ENCODE measurements at regions not wholly inside any gene's neighbourhood (a gene's known extent, or its start where the extent isn't known, plus 50 kb on each side); places are given as distances from the start of the nearest gene placed in this dataset.

DNA sequence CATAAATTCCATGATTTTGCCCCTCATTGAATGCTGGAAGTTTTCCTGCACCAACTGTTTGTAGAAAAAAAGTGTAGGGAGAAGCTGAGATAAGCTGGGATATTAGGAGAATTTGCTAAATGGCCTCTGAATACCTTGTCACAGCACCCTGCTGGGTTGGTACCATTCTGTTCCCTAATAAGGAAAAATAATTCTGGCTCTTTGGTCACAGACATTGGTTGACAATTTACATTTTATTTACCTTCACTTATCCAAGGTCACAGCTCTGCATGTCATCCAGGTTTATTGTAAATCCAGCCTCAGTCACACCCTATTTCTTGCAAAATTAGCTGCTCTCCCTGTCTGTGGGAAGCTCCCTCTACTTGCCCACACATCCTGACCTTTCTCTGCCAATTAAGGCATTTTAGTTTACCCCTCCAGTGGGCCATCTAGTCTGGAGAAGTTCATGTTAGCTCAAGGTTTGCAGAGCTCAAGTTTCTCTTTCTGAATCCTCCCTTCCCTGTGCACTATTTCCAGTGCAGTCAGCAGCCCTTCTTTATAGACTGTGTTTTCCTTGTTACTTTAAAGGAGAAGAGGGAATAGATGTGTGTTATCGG lies 115.4 kb upstream of the NTRK2 start:
- TF ChIP-seq, protein P1, sequence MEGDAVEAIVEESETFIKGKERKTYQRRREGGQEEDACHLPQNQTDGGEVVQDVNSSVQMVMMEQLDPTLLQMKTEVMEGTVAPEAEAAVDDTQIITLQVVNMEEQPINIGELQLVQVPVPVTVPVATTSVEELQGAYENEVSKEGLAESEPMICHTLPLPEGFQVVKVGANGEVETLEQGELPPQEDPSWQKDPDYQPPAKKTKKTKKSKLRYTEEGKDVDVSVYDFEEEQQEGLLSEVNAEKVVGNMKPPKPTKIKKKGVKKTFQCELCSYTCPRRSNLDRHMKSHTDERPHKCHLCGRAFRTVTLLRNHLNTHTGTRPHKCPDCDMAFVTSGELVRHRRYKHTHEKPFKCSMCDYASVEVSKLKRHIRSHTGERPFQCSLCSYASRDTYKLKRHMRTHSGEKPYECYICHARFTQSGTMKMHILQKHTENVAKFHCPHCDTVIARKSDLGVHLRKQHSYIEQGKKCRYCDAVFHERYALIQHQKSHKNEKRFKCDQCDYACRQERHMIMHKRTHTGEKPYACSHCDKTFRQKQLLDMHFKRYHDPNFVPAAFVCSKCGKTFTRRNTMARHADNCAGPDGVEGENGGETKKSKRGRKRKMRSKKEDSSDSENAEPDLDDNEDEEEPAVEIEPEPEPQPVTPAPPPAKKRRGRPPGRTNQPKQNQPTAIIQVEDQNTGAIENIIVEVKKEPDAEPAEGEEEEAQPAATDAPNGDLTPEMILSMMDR (conservative IDR thresholded peaks at IDR 0.05; ENCODE audit: control insufficient read depth, insufficient read depth, low read depth, low read length), result no peak
- DNase-seq (ENCODE audit: low read depth), result no peak
- no peak overlapping the region for H3K4me3 ChIP-seq (ENCODE audit: control insufficient read depth, low read depth, low read length)

DNA sequence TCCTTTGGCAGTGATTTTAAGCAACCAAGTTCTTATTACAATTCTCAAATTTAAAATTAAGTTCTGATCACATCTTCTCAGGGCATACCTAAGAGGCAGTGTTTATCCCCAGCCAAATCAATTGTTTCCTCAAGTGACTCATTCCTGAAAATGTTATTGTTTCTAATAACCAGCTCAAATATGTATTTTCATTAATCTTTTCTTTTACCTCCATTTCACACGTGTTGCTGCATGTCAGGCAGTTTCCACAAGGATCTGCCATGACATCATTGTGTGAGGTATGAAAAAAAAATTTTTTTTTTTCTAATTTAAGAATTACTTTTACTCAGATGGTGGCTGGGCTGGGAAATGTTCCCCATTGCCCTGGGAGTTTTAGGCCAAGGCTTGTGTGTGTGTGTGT lies 113.0 kb upstream of the NTRK2 start:
- TF ChIP-seq, protein P1 (conservative IDR thresholded peaks at IDR 0.05; ENCODE audit: control insufficient read depth, insufficient read depth, low read depth, low read length), result no peak
- DNase-seq (ENCODE audit: low read depth), result no peak
- H3K4me3 ChIP-seq (ENCODE audit: control insufficient read depth, low read depth, low read length), result no peak overlapping the region

DNA sequence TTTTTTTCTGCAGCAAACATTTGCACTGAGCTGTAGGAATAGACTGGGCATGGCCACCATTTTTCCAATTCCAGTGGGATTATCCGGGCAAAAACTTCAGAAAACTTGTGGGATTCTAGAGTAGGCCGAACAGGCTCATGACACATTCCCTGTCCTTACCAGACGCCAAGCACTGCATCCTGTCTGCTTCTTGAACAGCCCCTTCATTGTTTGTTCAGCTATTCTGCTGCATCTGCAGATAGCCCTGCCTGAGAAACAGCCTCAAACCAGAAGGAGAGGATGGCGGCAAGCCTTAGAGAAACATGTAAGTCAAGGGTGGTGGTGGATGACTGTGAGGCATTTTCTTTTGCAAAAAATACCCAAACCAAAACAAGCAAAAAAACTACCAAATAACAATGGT lies 111.8 kb upstream of the NTRK2 start:
- H3K4me3 ChIP-seq (ENCODE audit: control insufficient read depth, low read depth, low read length), result no peak overlapping the region
- TF ChIP-seq, protein P1 (conservative IDR thresholded peaks at IDR 0.05; ENCODE audit: control insufficient read depth, insufficient read depth, low read depth, low read length), result no peak
- no peak for DNase-seq (ENCODE audit: low read depth)

DNA sequence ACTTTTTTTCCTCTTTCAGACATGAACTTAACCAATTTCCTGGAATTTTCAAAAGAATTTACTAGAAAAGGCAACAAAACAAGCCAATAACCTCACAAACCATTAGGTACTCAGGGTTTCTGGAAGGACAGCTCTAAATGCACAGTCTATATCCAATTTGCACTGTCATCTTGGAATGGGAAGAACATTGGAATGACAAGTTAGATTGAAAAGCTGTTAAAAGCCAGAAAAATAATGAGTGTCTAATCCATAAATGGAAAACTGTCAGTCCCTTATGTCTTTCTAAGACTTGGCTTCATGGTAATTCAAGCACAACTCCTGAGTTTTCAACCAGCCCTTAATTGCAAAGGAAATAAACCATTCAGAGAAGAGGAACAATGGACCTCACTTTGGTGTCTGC lies 105.8 kb upstream of the NTRK2 start:
- TF ChIP-seq, protein P1 (conservative IDR thresholded peaks at IDR 0.05; ENCODE audit: control insufficient read depth, insufficient read depth, low read depth, low read length), result no peak
- no peak overlapping the region for H3K4me3 ChIP-seq (ENCODE audit: control insufficient read depth, low read depth, low read length)
- DNase-seq (ENCODE audit: low read depth), result no peak

DNA sequence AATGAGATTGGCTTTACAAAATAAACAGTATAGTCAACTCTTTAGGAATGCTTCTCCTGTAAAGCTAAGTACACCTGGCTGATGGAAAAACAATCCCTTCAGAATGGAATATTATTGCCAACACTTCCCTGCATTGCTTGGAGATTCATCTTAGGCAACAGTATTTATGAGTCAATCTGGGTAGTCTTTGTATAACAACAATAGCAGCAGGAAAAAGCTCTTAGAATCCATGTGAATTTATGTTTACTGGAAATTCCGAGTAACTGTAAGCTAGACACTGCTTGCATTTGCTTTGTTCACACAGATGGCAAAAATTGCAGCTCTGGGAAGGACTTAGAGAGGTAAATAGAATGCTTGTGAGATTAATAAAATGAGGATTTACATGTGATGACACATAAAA lies 101.7 kb upstream of the NTRK2 start:
- H3K4me3 ChIP-seq (ENCODE audit: control insufficient read depth, low read depth, low read length), result no peak overlapping the region
- DNase-seq (ENCODE audit: low read depth), result no peak
- TF ChIP-seq, protein P1 (conservative IDR thresholded peaks at IDR 0.05; ENCODE audit: control insufficient read depth, insufficient read depth, low read depth, low read length), result no peak

DNA sequence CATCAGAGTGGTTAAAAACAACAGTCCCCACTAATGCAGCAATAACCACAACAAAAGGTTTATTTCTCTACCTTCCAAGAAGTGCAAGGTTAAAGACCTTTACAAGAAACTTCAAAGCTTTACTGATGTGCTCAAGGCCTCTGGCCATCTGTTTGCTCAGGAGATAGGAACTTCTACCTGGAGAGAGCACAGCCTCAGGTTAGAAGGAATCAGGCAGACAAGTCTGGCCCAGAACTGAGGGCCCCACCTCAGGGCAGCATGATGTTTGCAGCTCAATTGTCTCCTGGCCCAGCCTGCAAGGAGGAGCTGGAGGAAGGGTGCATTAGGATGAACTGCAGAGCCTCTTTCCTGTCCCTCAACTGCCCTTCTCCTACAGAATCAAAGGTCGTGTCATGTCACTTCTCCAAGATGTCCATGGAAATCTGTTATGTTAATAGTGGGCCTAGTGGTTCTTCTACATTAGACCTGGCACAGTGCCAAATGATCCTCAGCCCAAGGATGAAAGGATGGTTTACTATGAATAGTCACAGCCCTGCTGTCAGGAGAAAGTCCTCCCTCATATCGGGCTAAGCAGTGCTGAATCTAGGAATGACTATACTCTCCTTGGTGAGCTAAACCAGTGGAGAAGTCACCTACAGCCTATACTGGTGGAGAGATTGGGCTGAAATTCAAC lies 98.9 kb upstream of the NTRK2 start:
- H3K4me3 ChIP-seq (ENCODE audit: control insufficient read depth, low read depth, low read length), result no peak overlapping the region
- DNase-seq (ENCODE audit: low read depth), result no peak
- TF ChIP-seq, protein P1 (conservative IDR thresholded peaks at IDR 0.05; ENCODE audit: control insufficient read depth, insufficient read depth, low read depth, low read length), result no peak

Measured in fibroblast of mammary gland (primary cell).